ENCODE measurements at regions not wholly inside any gene's neighbourhood (a gene's known extent, or its start where the extent isn't known, plus 50 kb on each side); places are given as distances from the start of the nearest gene placed in this dataset.

DNA sequence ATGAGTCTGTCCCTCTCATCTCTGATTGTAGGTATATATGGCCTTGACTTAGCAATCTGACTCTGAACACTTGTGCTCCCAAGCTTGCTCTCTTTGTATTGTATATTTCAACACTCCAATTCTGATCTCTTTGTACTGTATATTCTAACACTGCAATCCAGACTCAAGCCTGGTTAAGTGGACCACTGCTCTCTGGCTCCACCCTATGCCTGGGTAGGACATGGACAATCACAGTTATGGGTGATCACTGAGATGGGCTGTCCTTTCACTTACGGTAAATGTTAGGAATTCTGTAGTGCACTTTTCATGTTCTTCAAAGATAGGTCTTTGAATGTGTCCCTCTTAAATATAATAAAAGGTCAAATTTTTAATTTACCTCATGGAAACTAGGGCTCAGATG lies 165.1 kb downstream of the TLR4 start:
- no peak for DNase-seq
- ATAC-seq (ENCODE audit: low read depth in 2 of 2), result no peak
- H3K27ac Mint-ChIP-seq, result no peak overlapping the region
- H3K27me3 Mint-ChIP-seq, result peaks cover 18 to 27% (median 25%) of the 10 kb centered on the region in 3 donors
- H3K36me3 Mint-ChIP-seq, result no peaks in the 10 kb centered on the region
- H3K9me3 Mint-ChIP-seq, result no peaks in the 10 kb centered on the region
- no peaks in the 10 kb centered on the region for H3K4me1 Mint-ChIP-seq
- no peak overlapping the region for H3K4me3 Mint-ChIP-seq

DNA sequence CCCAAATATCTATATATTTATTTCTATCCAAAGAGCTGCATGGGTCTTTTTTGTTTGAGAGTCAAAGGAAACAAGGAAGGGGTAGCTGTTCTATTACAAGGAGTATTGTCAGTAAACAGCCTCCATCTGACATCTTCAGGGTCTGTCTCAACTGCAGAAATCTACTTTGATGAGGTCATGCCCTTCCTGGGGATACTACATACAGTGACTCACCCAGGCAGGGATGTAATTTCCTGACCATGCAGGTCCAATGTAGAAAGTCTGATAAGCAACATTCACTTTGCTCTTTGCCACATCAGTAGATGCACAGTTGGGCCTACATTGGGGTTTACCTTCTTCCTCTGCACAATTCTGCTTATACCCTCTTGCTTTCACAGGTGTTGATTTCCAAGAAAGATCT lies 165.5 kb downstream of the TLR4 start:
- H3K4me1 Mint-ChIP-seq, result no peaks in the 10 kb centered on the region
- H3K27ac Mint-ChIP-seq, result no peak overlapping the region
- ATAC-seq (ENCODE audit: low read depth in 2 of 2), result no peak
- DNase-seq, result no peak
- H3K36me3 Mint-ChIP-seq, result no peaks in the 10 kb centered on the region
- peaks cover 14 to 30% (median 22%) of the 10 kb centered on the region in 3 donors for H3K27me3 Mint-ChIP-seq
- H3K9me3 Mint-ChIP-seq, result no peaks in the 10 kb centered on the region
- no peak overlapping the region for H3K4me3 Mint-ChIP-seq

DNA sequence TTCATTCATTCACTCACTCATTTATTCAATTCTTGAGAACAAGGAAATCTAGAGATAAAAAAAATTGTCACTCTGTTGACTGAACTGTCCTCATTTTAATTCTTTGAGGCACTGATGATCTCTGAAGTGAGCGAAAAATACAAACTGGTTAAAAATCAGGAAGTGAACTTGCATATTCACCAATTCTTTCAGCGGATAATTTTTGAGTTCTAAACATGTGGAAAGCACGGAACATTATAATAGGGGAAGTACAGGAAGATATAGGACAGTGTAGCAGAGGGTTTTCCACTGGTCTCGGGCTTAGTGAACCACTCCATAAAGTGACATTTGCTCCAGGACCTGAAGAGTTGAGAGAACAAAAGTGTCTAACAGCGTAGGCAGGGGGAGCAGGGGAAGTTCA lies 169.5 kb downstream of the TLR4 start:
- H3K27ac Mint-ChIP-seq, result no peak overlapping the region
- H3K4me3 Mint-ChIP-seq, result no peak overlapping the region
- peaks cover 21 to 29% (median 27%) of the 10 kb centered on the region in 3 donors for H3K27me3 Mint-ChIP-seq
- DNase-seq (no peak), ATAC-seq (ENCODE audit: low read depth in 2 of 2) (no peak)
- H3K4me1 Mint-ChIP-seq, result no peaks in the 10 kb centered on the region
- H3K36me3 Mint-ChIP-seq, result no peaks in the 10 kb centered on the region
- H3K9me3 Mint-ChIP-seq, result peaks cover 0 to 1% (median 0%) of the 10 kb centered on the region in 7 donors

DNA sequence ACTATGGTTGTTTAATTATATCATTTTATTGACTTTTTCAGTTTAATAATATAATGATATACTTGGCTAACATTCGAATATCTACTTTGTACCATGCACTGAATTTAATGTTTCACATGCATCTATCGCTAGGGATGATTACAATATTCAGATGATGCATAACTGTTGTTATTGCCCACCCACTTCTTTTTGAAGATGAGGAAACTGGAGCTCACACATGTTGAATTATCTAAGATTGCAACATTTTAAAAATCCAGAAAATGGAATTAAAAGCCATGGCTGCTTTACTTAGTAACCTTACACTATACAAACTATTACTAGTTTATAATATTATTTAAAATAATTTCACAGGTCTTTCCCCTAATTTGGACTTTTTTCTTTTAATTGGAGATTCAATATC lies 171.7 kb downstream of the TLR4 start:
- Mint-ChIP-seq H3K27ac (no peak overlapping the region), H3K4me3 (no peak overlapping the region), H3K9me3 (peaks cover 0 to 1% (median 0%) of the 10 kb centered on the region in 7 donors), H3K4me1 (no peaks in the 10 kb centered on the region), H3K36me3 (no peaks in the 10 kb centered on the region), H3K27me3 (peaks cover 21 to 28% (median 27%) of the 10 kb centered on the region in 3 donors)
- no peak for ATAC-seq (ENCODE audit: low read depth in 2 of 2)
- DNase-seq, result no peak

DNA sequence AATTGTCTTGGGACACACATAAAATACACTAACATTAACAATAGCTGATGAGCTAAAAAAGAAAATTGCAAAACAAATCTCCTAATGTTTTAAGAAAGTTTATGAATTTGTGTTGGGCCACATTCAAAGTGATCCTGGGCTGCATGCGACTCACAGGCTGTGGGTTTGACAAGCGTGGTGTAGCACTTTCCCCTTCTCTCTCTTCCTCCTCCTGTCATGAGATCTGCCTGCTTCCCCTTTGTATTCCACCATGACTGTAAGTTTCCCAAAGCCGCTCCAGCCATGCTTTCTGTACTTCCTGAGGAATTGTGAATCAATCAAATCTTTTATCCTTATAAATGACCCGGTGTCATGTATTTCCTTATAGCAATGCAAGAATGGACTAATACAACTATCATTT lies 178.0 kb downstream of the TLR4 start:
- Mint-ChIP-seq H3K9me3 (no peaks in the 10 kb centered on the region), H3K4me3 (no peak overlapping the region), H3K36me3 (no peaks in the 10 kb centered on the region), H3K4me1 (no peaks in the 10 kb centered on the region), H3K27me3 (peaks cover 14 to 19% (median 18%) of the 10 kb centered on the region in 3 donors), H3K27ac (no peak overlapping the region)
- ATAC-seq (ENCODE audit: low read depth in 2 of 2) (no peak), DNase-seq (no peak)

DNA sequence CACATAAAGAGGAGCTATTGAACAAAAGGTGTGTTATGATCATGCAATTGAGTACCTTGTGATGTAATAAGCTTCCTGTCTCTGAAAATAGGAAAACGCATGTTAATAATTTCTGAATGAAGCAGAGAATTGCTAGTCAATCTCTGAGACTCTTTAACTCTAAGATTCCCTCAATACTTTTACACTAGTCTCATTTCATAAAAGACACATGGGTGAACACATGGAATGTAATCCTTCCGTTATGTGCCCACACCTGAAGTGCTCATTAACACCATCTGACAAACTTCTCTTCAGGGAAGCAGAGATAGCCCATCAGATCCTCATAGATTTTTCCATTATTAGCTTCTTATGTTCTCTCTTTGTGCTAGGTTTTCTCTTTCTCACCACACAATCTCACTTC lies 182.4 kb downstream of the TLR4 start:
- H3K27me3 Mint-ChIP-seq, result peaks cover 7 to 9% (median 8%) of the 10 kb centered on the region in 3 donors
- DNase-seq (no peak), ATAC-seq (ENCODE audit: low read depth in 2 of 2) (no peak)
- no peaks in the 10 kb centered on the region for H3K36me3 Mint-ChIP-seq
- H3K9me3 Mint-ChIP-seq, result no peaks in the 10 kb centered on the region
- H3K27ac Mint-ChIP-seq, result no peak overlapping the region
- no peak overlapping the region for H3K4me3 Mint-ChIP-seq
- H3K4me1 Mint-ChIP-seq, result no peaks in the 10 kb centered on the region

DNA sequence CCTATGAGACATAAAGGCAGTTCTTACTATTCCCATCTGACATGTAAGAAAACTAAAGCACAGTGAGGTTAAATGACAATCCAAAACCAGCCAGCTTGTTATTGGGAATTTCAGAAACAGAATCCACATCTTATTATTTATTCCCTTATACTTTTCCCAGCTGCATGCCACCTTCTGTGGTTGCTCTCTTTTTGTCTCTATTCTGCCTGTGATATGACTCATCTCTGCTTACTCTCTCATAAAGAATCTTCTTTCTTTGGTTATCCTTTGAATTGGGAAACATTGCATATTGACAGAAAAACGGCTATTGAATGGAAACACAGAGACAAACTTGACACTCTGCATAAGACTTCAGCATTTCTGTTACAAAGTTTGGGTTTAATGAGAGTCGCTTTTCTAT lies 183.2 kb downstream of the TLR4 start:
- Mint-ChIP-seq H3K4me3 (no peak overlapping the region), H3K27me3 (peaks cover 2 to 3% (median 2%) of the 10 kb centered on the region in 3 donors), H3K4me1 (no peaks in the 10 kb centered on the region), H3K27ac (no peak overlapping the region), H3K9me3 (no peaks in the 10 kb centered on the region), H3K36me3 (no peaks in the 10 kb centered on the region)
- no peak for ATAC-seq (ENCODE audit: low read depth in 2 of 2)
- no peak for DNase-seq

DNA sequence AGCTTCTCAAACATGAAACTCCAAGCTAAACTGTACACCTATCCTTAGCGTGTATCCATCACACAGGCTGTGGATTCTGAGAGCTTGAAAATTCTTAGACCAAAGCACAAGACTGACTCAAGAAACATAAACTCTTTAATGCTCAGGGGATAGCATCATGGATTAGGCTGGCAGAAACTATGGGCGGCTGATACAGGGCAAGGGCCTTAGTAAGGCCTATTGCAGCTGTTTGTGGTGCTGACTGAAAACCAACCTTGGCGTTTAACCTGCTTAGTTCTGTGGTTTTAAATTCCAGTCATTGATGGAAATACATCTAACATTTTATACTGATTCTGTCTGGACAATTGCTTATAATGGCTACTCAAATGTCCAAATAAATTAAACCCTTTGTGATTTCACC lies 183.7 kb downstream of the TLR4 start:
- Mint-ChIP-seq H3K27ac (no peak overlapping the region), H3K36me3 (no peaks in the 10 kb centered on the region), H3K4me1 (no peaks in the 10 kb centered on the region), H3K4me3 (no peak overlapping the region), H3K27me3 (peaks cover 0 to 3% (median 0%) of the 10 kb centered on the region in 3 donors), H3K9me3 (no peaks in the 10 kb centered on the region)
- ATAC-seq (ENCODE audit: low read depth in 2 of 2), result no peak
- DNase-seq, result no peak

DNA sequence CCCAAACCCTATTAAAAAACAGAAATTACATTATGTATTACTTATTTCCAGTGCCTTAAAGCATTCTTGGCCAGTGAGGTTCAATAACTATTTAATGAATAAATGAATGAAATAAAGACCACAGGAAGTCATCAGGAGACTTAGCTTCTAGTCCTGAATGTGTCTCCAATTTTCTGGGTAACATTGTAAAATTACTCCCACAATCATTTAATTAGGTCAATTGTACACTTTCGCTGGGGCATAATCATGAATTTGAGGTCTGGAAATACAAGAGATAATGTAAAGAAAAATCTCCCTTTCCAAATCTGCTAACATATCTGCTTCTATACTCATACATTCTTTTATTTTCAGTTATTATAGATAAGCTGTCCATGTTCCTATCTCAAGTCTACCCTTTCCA lies 199.2 kb downstream of the TLR4 start:
- H3K27ac Mint-ChIP-seq, result no peak overlapping the region
- no peaks in the 10 kb centered on the region for H3K36me3 Mint-ChIP-seq
- DNase-seq (no peak), ATAC-seq (ENCODE audit: low read depth in 2 of 2) (no peak)
- peaks cover 13 to 29% (median 24%) of the 10 kb centered on the region in 3 donors for H3K27me3 Mint-ChIP-seq
- H3K9me3 Mint-ChIP-seq, result peaks cover 0 to 4% (median 3%) of the 10 kb centered on the region in 7 donors
- no peak overlapping the region for H3K4me3 Mint-ChIP-seq
- H3K4me1 Mint-ChIP-seq, result no peaks in the 10 kb centered on the region

DNA sequence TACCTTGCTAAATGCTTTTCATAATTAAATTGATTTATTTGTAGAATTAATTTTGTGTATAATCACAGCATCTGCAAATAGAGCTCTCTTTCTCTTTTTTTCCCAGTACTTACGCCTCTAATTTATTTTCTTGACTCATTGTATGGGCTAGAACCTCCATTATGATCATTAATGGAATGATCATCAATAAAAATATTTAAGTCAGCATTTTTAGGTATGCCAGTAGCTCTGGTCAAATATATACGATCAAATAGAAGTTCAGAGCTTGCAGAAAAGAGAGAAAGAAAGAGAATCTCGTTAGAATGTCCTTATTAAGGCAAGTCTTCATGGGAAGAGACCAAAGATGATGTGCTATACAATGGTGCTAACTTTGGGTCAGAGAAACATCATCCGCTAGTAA lies 202.6 kb downstream of the TLR4 start:
- peaks cover 14 to 20% of the 10 kb centered on the region in 2 donors for H3K36me3 Mint-ChIP-seq
- H3K4me3 Mint-ChIP-seq, result no peak overlapping the region
- no peak for DNase-seq
- H3K4me1 Mint-ChIP-seq, result no peaks in the 10 kb centered on the region
- no peak for ATAC-seq (ENCODE audit: low read depth in 2 of 2)
- peaks cover 9 to 44% (median 26%) of the 10 kb centered on the region in 3 donors for H3K27me3 Mint-ChIP-seq
- no peak overlapping the region for H3K27ac Mint-ChIP-seq
- H3K9me3 Mint-ChIP-seq, result peaks cover 12 to 37% (median 21%) of the 10 kb centered on the region in 7 donors

DNA sequence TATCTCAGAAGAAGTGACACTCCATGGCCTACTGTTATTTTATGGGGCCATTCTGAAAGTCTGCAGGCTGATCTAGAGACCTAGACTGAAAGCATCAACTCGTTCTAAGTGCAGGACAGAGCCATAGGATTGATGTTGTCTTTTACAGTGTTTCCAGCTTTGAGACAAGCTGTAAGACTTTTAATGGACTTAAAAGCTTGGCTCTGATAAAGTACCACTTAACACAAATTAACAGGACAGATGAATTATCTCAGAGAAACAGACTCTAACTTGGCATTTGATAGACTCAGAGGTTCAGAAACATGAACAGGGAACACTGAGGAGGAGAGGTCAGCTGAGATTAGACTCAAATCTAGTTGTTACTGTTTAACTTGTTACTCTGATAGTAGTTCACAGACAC lies 203.2 kb downstream of the TLR4 start:
- Mint-ChIP-seq H3K27me3 (peaks cover 9 to 44% (median 26%) of the 10 kb centered on the region in 3 donors), H3K27ac (no peak overlapping the region), H3K9me3 (peaks cover 12 to 43% (median 27%) of the 10 kb centered on the region in 7 donors), H3K36me3 (peaks cover 14 to 23% of the 10 kb centered on the region in 2 donors), H3K4me1 (no peaks in the 10 kb centered on the region), H3K4me3 (no peak overlapping the region)
- no peak for DNase-seq
- ATAC-seq (ENCODE audit: low read depth in 2 of 2), result no peak

DNA sequence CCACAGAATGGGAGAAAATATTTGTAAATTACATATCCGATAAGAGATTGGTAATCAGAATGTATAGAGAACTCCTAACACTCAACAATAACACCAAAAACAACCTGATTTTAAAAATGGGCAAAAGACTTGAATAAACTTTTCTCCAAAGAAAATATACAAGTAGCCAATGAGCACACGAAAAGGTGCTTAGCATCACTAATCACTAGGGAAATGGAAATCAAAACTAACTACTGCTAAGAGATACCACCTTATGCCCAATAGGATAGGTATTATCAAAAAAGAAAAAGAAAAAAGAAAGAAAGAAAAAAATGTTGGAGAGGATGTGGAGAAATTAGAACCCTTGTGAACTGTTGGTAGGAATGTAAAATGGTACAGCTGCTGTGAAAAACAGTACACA lies 212.1 kb downstream of the TLR4 start:
- Mint-ChIP-seq H3K27me3 (peaks cover 0 to 3% (median 1%) of the 10 kb centered on the region in 3 donors), H3K4me1 (peaks cover 4 to 10% (median 4%) of the 10 kb centered on the region in 3 donors), H3K36me3 (peaks cover 4 to 11% of the 10 kb centered on the region in 2 donors), H3K9me3 (peaks cover 6 to 17% (median 14%) of the 10 kb centered on the region in 7 donors), H3K4me3 (no peak overlapping the region), H3K27ac (peak overlapping the region in 1 of 6 donors; percentile 1)
- ATAC-seq (ENCODE audit: low read depth in 2 of 2) (peak; percentile 37 to 50), DNase-seq (no peak)

DNA sequence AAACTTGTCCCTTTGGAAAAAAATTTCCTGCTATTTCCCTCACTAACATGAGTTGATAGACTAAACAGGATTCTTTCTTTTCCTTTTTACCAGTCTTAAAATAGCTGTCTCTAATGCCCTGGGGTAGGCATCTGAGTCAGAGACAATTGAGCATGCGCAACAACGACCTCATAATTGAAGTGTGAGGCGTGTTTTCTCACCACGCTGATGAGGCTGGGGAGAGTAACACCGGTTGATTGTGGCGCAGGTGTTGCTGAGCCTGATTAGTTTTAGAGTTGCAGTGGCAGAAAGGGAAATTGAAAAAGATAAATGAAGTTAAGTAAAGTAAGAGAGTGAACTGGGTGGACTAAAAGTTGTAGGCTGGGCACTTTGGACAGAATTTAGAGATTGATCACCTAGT lies 213.7 kb downstream of the TLR4 start:
- DNase-seq, result no peak
- Mint-ChIP-seq H3K4me1 (peaks cover 4 to 10% (median 4%) of the 10 kb centered on the region in 3 donors), H3K27ac (no peak overlapping the region), H3K9me3 (peaks cover 0 to 4% (median 0%) of the 10 kb centered on the region in 7 donors), H3K36me3 (no peaks in the 10 kb centered on the region), H3K4me3 (no peak overlapping the region), H3K27me3 (peaks cover 0 to 3% (median 0%) of the 10 kb centered on the region in 3 donors)
- ATAC-seq (ENCODE audit: low read depth in 2 of 2), result no peak

DNA sequence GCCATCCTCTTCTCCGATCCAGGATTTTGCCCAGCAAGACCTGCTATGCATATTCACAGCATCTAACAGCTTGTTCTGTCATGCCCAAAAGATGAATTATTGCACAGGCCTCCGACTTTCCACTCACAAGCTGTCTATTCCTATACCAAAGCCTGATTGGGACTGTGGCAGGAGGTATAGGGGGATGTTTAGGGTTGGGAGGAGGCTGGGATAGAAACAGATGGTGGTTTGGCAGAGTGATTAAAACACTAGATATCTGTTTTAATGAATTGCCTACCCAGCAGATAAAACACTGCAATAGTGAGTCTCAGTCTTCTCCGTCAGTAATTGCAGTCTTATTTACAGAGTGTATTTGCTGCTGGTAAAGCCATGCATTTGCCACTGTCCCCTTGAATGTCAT lies 215.3 kb downstream of the TLR4 start:
- H3K4me1 Mint-ChIP-seq, result peaks cover 4 to 10% (median 4%) of the 10 kb centered on the region in 3 donors
- peaks cover 0 to 9% (median 6%) of the 10 kb centered on the region in 3 donors for H3K27me3 Mint-ChIP-seq
- ATAC-seq (ENCODE audit: low read depth in 2 of 2) (no peak), DNase-seq (no peak)
- no peak overlapping the region for H3K4me3 Mint-ChIP-seq
- H3K36me3 Mint-ChIP-seq, result no peaks in the 10 kb centered on the region
- no peak overlapping the region for H3K27ac Mint-ChIP-seq
- H3K9me3 Mint-ChIP-seq, result peaks cover 0 to 4% (median 0%) of the 10 kb centered on the region in 7 donors
